ENCODE measurements at regions not wholly inside any gene's neighbourhood (a gene's known extent, or its start where the extent isn't known, plus 50 kb on each side); places are given as distances from the start of the nearest gene placed in this dataset.

- H4K20me1 ChIP-seq (ENCODE audit: control insufficient read depth, insufficient read depth, low read length, poor library complexity, severe bottlenecking), result no peaks in the 10 kb centered on the region
- no peak overlapping the region for H2AFZ ChIP-seq (ENCODE audit: insufficient read depth, low read depth, low read length, poor library complexity, severe bottlenecking)
- CTCF ChIA-PET, result no interaction called here
- H3K4me3 Mint-ChIP-seq, result no peak overlapping the region
- H3K79me2 ChIP-seq (ENCODE audit: control insufficient read depth, insufficient read depth, low read length), result no peaks in the 10 kb centered on the region
- POLR2A ChIA-PET, result no interaction called here
- intact Hi-C loops (cut with micrococcal nuclease), result no loop called here
- no peak overlapping the region for H3K27ac Mint-ChIP-seq
- TF ChIP-seq EZH2 (IDR thresholded peaks at IDR 0.05; ENCODE audit: borderline replicate concordance, insufficient read depth, low read depth, low read length, poor library complexity, severe bottlenecking), result no peak
- no peak for TF ChIP-seq CTCF (IDR thresholded peaks at IDR 0.05)
- ATAC-seq (ENCODE audit: low read depth), result no peak
- no peaks in the 10 kb centered on the region for H3K27me3 ChIP-seq (replicated peaks in 1 of 4; ENCODE audit: control extremely low read depth in 1 of 4, control insufficient read depth in 3 of 4, insufficient read depth in 4 of 4, low read length in 3 of 4)
- no peaks in the 10 kb centered on the region for H3K27me3 Mint-ChIP-seq
- peaks cover 0 to 17% (median 0%) of the 10 kb centered on the region in 3 donors for H3K9me3 ChIP-seq (ENCODE audit: control extremely low read depth in 1 of 3, control insufficient read depth in 2 of 3, insufficient read depth in 1 of 3, low read length in 2 of 3)
- no peaks in the 10 kb centered on the region for H3K4me1 Mint-ChIP-seq
- no peak overlapping the region for H3K27ac ChIP-seq (ENCODE audit: low read length in 2 of 2)
- H3K9me3 Mint-ChIP-seq (ENCODE audit: insufficient read depth), result no peaks in the 10 kb centered on the region
- no peak overlapping the region for H3K9ac ChIP-seq (ENCODE audit: low read length)
- no peak overlapping the region for H3K4me2 ChIP-seq (replicated peaks; ENCODE audit: low read depth, low read length, poor library complexity, severe bottlenecking)
- no peaks in the 10 kb centered on the region for H3K4me1 ChIP-seq (ENCODE audit: control insufficient read depth in 2 of 2, insufficient read depth in 2 of 2, low read length in 2 of 2)
- no peaks in the 10 kb centered on the region for H3K36me3 ChIP-seq (replicated peaks in 1 of 2; ENCODE audit: control extremely low read depth in 1 of 2, control insufficient read depth in 1 of 2, extremely low read depth in 1 of 2, insufficient read depth in 2 of 2, low read length in 1 of 2)
- DNase-seq, result no peak
- H3K4me3 ChIP-seq (ENCODE audit: control extremely low read depth in 1 of 5, extremely low read depth in 1 of 5, insufficient read depth in 1 of 5, low read depth in 2 of 5, low read length in 4 of 5), result no peak overlapping the region
Observed at GRCh38 chr4:126958482-126958881, 674.3 kb upstream of the INTU start.

- H3K4me1 Mint-ChIP-seq, result no peaks in the 10 kb centered on the region
- CTCF ChIA-PET, result no interaction called here
- H3K4me2 ChIP-seq (replicated peaks; ENCODE audit: low read depth, low read length, poor library complexity, severe bottlenecking), result no peak overlapping the region
- H3K9me3 ChIP-seq (ENCODE audit: control extremely low read depth in 1 of 3, control insufficient read depth in 2 of 3, insufficient read depth in 1 of 3, low read length in 2 of 3), result peaks cover 0 to 17% (median 0%) of the 10 kb centered on the region in 3 donors
- H3K27me3 Mint-ChIP-seq, result no peaks in the 10 kb centered on the region
- no peaks in the 10 kb centered on the region for H4K20me1 ChIP-seq (ENCODE audit: control insufficient read depth, insufficient read depth, low read length, poor library complexity, severe bottlenecking)
- POLR2A ChIA-PET, result no interaction called here
- no peak overlapping the region for H3K27ac Mint-ChIP-seq
- H3K4me3 ChIP-seq (ENCODE audit: control extremely low read depth in 1 of 5, extremely low read depth in 1 of 5, insufficient read depth in 1 of 5, low read depth in 2 of 5, low read length in 4 of 5), result no peak overlapping the region
- H3K27ac ChIP-seq (ENCODE audit: low read length in 2 of 2), result no peak overlapping the region
- ATAC-seq (ENCODE audit: low read depth), result no peak
- H3K4me1 ChIP-seq (ENCODE audit: control insufficient read depth in 2 of 2, insufficient read depth in 2 of 2, low read length in 2 of 2), result no peaks in the 10 kb centered on the region
- no peaks in the 10 kb centered on the region for H3K9me3 Mint-ChIP-seq (ENCODE audit: insufficient read depth)
- intact Hi-C loops (cut with micrococcal nuclease), result no loop called here
- no peaks in the 10 kb centered on the region for H3K36me3 ChIP-seq (replicated peaks in 1 of 2; ENCODE audit: control extremely low read depth in 1 of 2, control insufficient read depth in 1 of 2, extremely low read depth in 1 of 2, insufficient read depth in 2 of 2, low read length in 1 of 2)
- DNase-seq, result no peak
- H3K79me2 ChIP-seq (ENCODE audit: control insufficient read depth, insufficient read depth, low read length), result no peaks in the 10 kb centered on the region
- H3K9ac ChIP-seq (ENCODE audit: low read length), result no peak overlapping the region
- no peak overlapping the region for H2AFZ ChIP-seq (ENCODE audit: insufficient read depth, low read depth, low read length, poor library complexity, severe bottlenecking)
- WGBS (ENCODE audit: insufficient coverage), result 58% methylated on average over 2 of the region's 3 CpGs
- H3K4me3 Mint-ChIP-seq, result no peak overlapping the region
- no peaks in the 10 kb centered on the region for H3K27me3 ChIP-seq (replicated peaks in 1 of 4; ENCODE audit: control extremely low read depth in 1 of 4, control insufficient read depth in 3 of 4, insufficient read depth in 4 of 4, low read length in 3 of 4)
- TF ChIP-seq CTCF (IDR thresholded peaks at IDR 0.05) (no peak), EZH2 (IDR thresholded peaks at IDR 0.05; ENCODE audit: borderline replicate concordance, insufficient read depth, low read depth, low read length, poor library complexity, severe bottlenecking) (no peak)
Observed at GRCh38 chr4:126959056-126959745, 673.6 kb upstream of the INTU start.

Measured in B cell (primary cell).